ENCODE measurements at regions not wholly inside any gene's neighbourhood (a gene's known extent, or its start where the extent isn't known, plus 50 kb on each side); places are given as distances from the start of the nearest gene placed in this dataset.

GRCh38 chr10:91062091-91062490 lies 141.2 kb upstream of the ANKRD1 start:
- TF ChIP-seq EZH2 (IDR thresholded peaks at IDR 0.05; ENCODE audit: low read length) (no peak), CTCF (optimal IDR thresholded peaks at IDR 0.05 in 1 of 3, IDR thresholded peaks at IDR 0.05 in 1 of 3, conservative IDR thresholded peaks at IDR 0.05 in 1 of 3; ENCODE audit: extremely low read depth in 1 of 3, insufficient read depth in 2 of 3, low read length in 3 of 3) (no peak)
- Histone ChIP-seq H2AFZ (ENCODE audit: control insufficient read depth, low read length) (no peak overlapping the region), H3K36me3 (ENCODE audit: control insufficient read depth in 2 of 2, extremely low read depth in 1 of 2, insufficient read depth in 2 of 2, low read length in 2 of 2) (no peaks in the 10 kb centered on the region), H3K4me3 (ENCODE audit: control insufficient read depth in 2 of 3, extremely low read depth in 1 of 3, insufficient read depth in 2 of 3, low read depth in 1 of 3, low read length in 3 of 3) (no peak overlapping the region), H3K79me2 (ENCODE audit: control insufficient read depth, insufficient read depth, low read length) (no peaks in the 10 kb centered on the region), H3K9me1 (ENCODE audit: control insufficient read depth, extremely low read depth, insufficient read depth, low read length) (no peaks in the 10 kb centered on the region), H3K27ac (ENCODE audit: control insufficient read depth, insufficient read depth, low read length) (no peak overlapping the region), H3K9ac (ENCODE audit: control insufficient read depth, extremely low read depth, insufficient read depth, low read length) (no peak overlapping the region), H3K27me3 (ENCODE audit: control insufficient read depth, extremely low read depth, insufficient read depth, low read length) (peaks cover 9% of the 10 kb centered on the region), H3K4me1 (ENCODE audit: control insufficient read depth, extremely low read depth, insufficient read depth, low read length) (no peaks in the 10 kb centered on the region), H3K9me3 (ENCODE audit: control insufficient read depth, low read depth, low read length) (no peaks in the 10 kb centered on the region), H4K20me1 (ENCODE audit: control insufficient read depth, extremely low read depth, insufficient read depth, low read length) (no peaks in the 10 kb centered on the region), H3K4me2 (ENCODE audit: control insufficient read depth, extremely low read depth, insufficient read depth, low read depth, low read length) (no peak overlapping the region)
- no peak for FAIRE-seq
- dilution Hi-C loops (cut with MboI; ENCODE audit: extremely low pct_ligation_motif_present, low sequenced_read_pairs) = no loop called here
- no peak for DNase-seq (ENCODE audit: low read depth, low spot score)

GRCh38 chr10:91071786-91072185 lies 148.7 kb upstream of the PCGF5 start:
- H3K4me2 ChIP-seq (ENCODE audit: control insufficient read depth, extremely low read depth, insufficient read depth, low read depth, low read length) = no peak overlapping the region
- no peaks in the 10 kb centered on the region for H3K4me1 ChIP-seq (ENCODE audit: control insufficient read depth, extremely low read depth, insufficient read depth, low read length)
- H3K27ac ChIP-seq (ENCODE audit: control insufficient read depth, insufficient read depth, low read length) = no peak overlapping the region
- H3K36me3 ChIP-seq (ENCODE audit: control insufficient read depth in 2 of 2, extremely low read depth in 1 of 2, insufficient read depth in 2 of 2, low read length in 2 of 2) = no peaks in the 10 kb centered on the region
- H2AFZ ChIP-seq (ENCODE audit: control insufficient read depth, low read length) = no peak overlapping the region
- no peak for FAIRE-seq
- H3K27me3 ChIP-seq (ENCODE audit: control insufficient read depth, extremely low read depth, insufficient read depth, low read length) = peaks cover 2% of the 10 kb centered on the region
- no peak for DNase-seq (ENCODE audit: low read depth, low spot score)
- H3K4me3 ChIP-seq (ENCODE audit: control insufficient read depth in 2 of 3, extremely low read depth in 1 of 3, insufficient read depth in 2 of 3, low read depth in 1 of 3, low read length in 3 of 3) = no peak overlapping the region
- no peaks in the 10 kb centered on the region for H3K79me2 ChIP-seq (ENCODE audit: control insufficient read depth, insufficient read depth, low read length)
- dilution Hi-C loops (cut with MboI; ENCODE audit: extremely low pct_ligation_motif_present, low sequenced_read_pairs) = no loop called here
- no peaks in the 10 kb centered on the region for H4K20me1 ChIP-seq (ENCODE audit: control insufficient read depth, extremely low read depth, insufficient read depth, low read length)
- no peaks in the 10 kb centered on the region for H3K9me3 ChIP-seq (ENCODE audit: control insufficient read depth, low read depth, low read length)
- H3K9ac ChIP-seq (ENCODE audit: control insufficient read depth, extremely low read depth, insufficient read depth, low read length) = no peak overlapping the region
- TF ChIP-seq CTCF (optimal IDR thresholded peaks at IDR 0.05 in 1 of 3, IDR thresholded peaks at IDR 0.05 in 1 of 3, conservative IDR thresholded peaks at IDR 0.05 in 1 of 3; ENCODE audit: extremely low read depth in 1 of 3, insufficient read depth in 2 of 3, low read length in 3 of 3) = no peak
- TF ChIP-seq EZH2 (IDR thresholded peaks at IDR 0.05; ENCODE audit: low read length) = no peak
- H3K9me1 ChIP-seq (ENCODE audit: control insufficient read depth, extremely low read depth, insufficient read depth, low read length) = no peaks in the 10 kb centered on the region

Data from keratinocyte (primary cell).